ENCODE measurements at regions not wholly inside any gene's neighbourhood (a gene's known extent, or its start where the extent isn't known, plus 50 kb on each side); places are given as distances from the start of the nearest gene placed in this dataset.

GRCh38 chr3:84783281-84783680 lies 175.5 kb upstream of the CADM2 start:
- Mint-ChIP-seq H3K4me1 (no peaks in the 10 kb centered on the region), H3K4me3 (no peak overlapping the region), H3K27me3 (ENCODE audit: insufficient read depth, low read depth, poor library complexity) (no peaks in the 10 kb centered on the region), H3K27ac (no peak overlapping the region), H3K36me3 (ENCODE audit: low read depth) (peaks cover 2% of the 10 kb centered on the region; the same call in 1 of the 3 replicates), H3K9me3 (peaks cover 5% of the 10 kb centered on the region; the same call in 1 of the 3 replicates)
- H3K27me3 ChIP-seq (ENCODE audit: insufficient read depth), result no peaks in the 10 kb centered on the region
- H3F3A ChIP-seq (replicated peaks; ENCODE audit: low read depth), result no peaks in the 10 kb centered on the region
- ATAC-seq (no peak), DNase-seq (ENCODE audit: low spot score) (no peak)
- H4K20me1 ChIP-seq (replicated peaks; ENCODE audit: insufficient read depth), result no peaks in the 10 kb centered on the region
- no peak overlapping the region for H3K4me2 ChIP-seq
- no peaks in the 10 kb centered on the region for H3K4me1 ChIP-seq (ENCODE audit: insufficient read depth)
- H3K79me2 ChIP-seq (replicated peaks; ENCODE audit: insufficient read depth), result no peaks in the 10 kb centered on the region
- no peak overlapping the region for H3K27ac ChIP-seq (ENCODE audit: low read depth)
- H3K9me2 ChIP-seq (ENCODE audit: insufficient read depth), result no peaks in the 10 kb centered on the region
- no peak for TF ChIP-seq ZNF114 (CRISPR knock-in tag; IDR thresholded peaks at IDR 0.05)
- TF ChIP-seq REST (IDR thresholded peaks at IDR 0.05; ENCODE audit: unreplicated experiment), result no peak
- TF ChIP-seq, protein P1, sequence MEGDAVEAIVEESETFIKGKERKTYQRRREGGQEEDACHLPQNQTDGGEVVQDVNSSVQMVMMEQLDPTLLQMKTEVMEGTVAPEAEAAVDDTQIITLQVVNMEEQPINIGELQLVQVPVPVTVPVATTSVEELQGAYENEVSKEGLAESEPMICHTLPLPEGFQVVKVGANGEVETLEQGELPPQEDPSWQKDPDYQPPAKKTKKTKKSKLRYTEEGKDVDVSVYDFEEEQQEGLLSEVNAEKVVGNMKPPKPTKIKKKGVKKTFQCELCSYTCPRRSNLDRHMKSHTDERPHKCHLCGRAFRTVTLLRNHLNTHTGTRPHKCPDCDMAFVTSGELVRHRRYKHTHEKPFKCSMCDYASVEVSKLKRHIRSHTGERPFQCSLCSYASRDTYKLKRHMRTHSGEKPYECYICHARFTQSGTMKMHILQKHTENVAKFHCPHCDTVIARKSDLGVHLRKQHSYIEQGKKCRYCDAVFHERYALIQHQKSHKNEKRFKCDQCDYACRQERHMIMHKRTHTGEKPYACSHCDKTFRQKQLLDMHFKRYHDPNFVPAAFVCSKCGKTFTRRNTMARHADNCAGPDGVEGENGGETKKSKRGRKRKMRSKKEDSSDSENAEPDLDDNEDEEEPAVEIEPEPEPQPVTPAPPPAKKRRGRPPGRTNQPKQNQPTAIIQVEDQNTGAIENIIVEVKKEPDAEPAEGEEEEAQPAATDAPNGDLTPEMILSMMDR (conservative IDR thresholded peaks at IDR 0.05; ENCODE audit: low read depth in 2 of 2), result no peak
- TF ChIP-seq EZH2phosphoT487 (IDR thresholded peaks at IDR 0.05; ENCODE audit: unreplicated experiment), result no peak
- no peak for TF ChIP-seq NANOG (IDR thresholded peaks at IDR 0.05; ENCODE audit: borderline replicate concordance)
- TF ChIP-seq EZH2 (IDR thresholded peaks at IDR 0.05; ENCODE audit: low read depth, unreplicated experiment), result no peak
- no peak for TF ChIP-seq JUNB (IDR thresholded peaks at IDR 0.05; ENCODE audit: unreplicated experiment)
- no peak for TF ChIP-seq ZNF331 (CRISPR knock-in tag; IDR thresholded peaks at IDR 0.05; ENCODE audit: low read depth)
- no peak for TF ChIP-seq ZNF462 (CRISPR knock-in tag; IDR thresholded peaks at IDR 0.05)
- no peak for TF ChIP-seq POLR2AphosphoS5 (IDR thresholded peaks at IDR 0.05; ENCODE audit: low read depth)
- TF ChIP-seq STAT1 (IDR thresholded peaks at IDR 0.05; ENCODE audit: unreplicated experiment), result no peak
- TF ChIP-seq, protein P2, sequence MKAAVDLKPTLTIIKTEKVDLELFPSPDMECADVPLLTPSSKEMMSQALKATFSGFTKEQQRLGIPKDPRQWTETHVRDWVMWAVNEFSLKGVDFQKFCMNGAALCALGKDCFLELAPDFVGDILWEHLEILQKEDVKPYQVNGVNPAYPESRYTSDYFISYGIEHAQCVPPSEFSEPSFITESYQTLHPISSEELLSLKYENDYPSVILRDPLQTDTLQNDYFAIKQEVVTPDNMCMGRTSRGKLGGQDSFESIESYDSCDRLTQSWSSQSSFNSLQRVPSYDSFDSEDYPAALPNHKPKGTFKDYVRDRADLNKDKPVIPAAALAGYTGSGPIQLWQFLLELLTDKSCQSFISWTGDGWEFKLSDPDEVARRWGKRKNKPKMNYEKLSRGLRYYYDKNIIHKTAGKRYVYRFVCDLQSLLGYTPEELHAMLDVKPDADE (IDR thresholded peaks at IDR 0.05), result no peak
- no peak for TF ChIP-seq CREB1 (CRISPR knock-in tag; IDR thresholded peaks at IDR 0.05; ENCODE audit: low read depth)
- no peaks in the 10 kb centered on the region for H3K36me3 ChIP-seq (ENCODE audit: insufficient read depth)
- no peak overlapping the region for H3K4me3 ChIP-seq
- no peak overlapping the region for H2AFZ ChIP-seq
